ENCODE measurements at regions not wholly inside any gene's neighbourhood (a gene's known extent, or its start where the extent isn't known, plus 50 kb on each side); places are given as distances from the start of the nearest gene placed in this dataset.

GRCh38 chr3:17949101-17949500 is 206.7 kb upstream of the TBC1D5 start:
- H2AFZ ChIP-seq (ENCODE audit: low read length, unreplicated experiment), result no peak overlapping the region
- H3K4me1 ChIP-seq (ENCODE audit: control insufficient read depth, insufficient read depth, low read length, unreplicated experiment), result no peaks in the 10 kb centered on the region
- no peaks in the 10 kb centered on the region for H3K36me3 ChIP-seq (ENCODE audit: insufficient read depth, low read length)
- peaks cover 3% of the 10 kb centered on the region for H3K27me3 ChIP-seq (ENCODE audit: insufficient read depth, low read length)
- H3K27ac ChIP-seq (ENCODE audit: low read depth, low read length), result no peak overlapping the region
- no peaks in the 10 kb centered on the region for H3K79me2 ChIP-seq (ENCODE audit: control insufficient read depth, insufficient read depth, low read length, unreplicated experiment)
- H3K4me3 ChIP-seq (ENCODE audit: low read depth, low read length), result no peak overlapping the region

- Histone ChIP-seq H2AFZ (ENCODE audit: low read length, unreplicated experiment) (no peak overlapping the region), H3K4me3 (ENCODE audit: low read depth, low read length) (no peak overlapping the region), H3K27me3 (ENCODE audit: insufficient read depth, low read length) (peaks cover 3% of the 10 kb centered on the region), H3K79me2 (ENCODE audit: control insufficient read depth, insufficient read depth, low read length, unreplicated experiment) (no peaks in the 10 kb centered on the region), H3K36me3 (ENCODE audit: insufficient read depth, low read length) (no peaks in the 10 kb centered on the region), H3K27ac (ENCODE audit: low read depth, low read length) (no peak overlapping the region), H3K4me1 (ENCODE audit: control insufficient read depth, insufficient read depth, low read length, unreplicated experiment) (no peaks in the 10 kb centered on the region)
Measured at GRCh38 chr3:17947833-17948232, 205.4 kb upstream of the TBC1D5 start.

- Histone ChIP-seq H3K27ac (ENCODE audit: low read depth, low read length) (no peak overlapping the region), H3K4me1 (ENCODE audit: control insufficient read depth, insufficient read depth, low read length, unreplicated experiment) (no peaks in the 10 kb centered on the region), H3K27me3 (ENCODE audit: insufficient read depth, low read length) (peaks cover 3% of the 10 kb centered on the region), H3K79me2 (ENCODE audit: control insufficient read depth, insufficient read depth, low read length, unreplicated experiment) (no peaks in the 10 kb centered on the region), H3K36me3 (ENCODE audit: insufficient read depth, low read length) (no peaks in the 10 kb centered on the region), H2AFZ (ENCODE audit: low read length, unreplicated experiment) (no peak overlapping the region), H3K4me3 (ENCODE audit: low read depth, low read length) (no peak overlapping the region)
Measured at GRCh38 chr3:17946619-17947018, 204.2 kb upstream of the TBC1D5 start.

- H3K79me2 ChIP-seq (ENCODE audit: control insufficient read depth, insufficient read depth, low read length, unreplicated experiment), result no peaks in the 10 kb centered on the region
Measured at GRCh38 chr3:17945799-17946399, 203.5 kb upstream of the TBC1D5 start.

GRCh38 chr3:17945018-17945798 is 202.8 kb upstream of the TBC1D5 start:
- Histone ChIP-seq H3K36me3 (ENCODE audit: insufficient read depth, low read length) (no peaks in the 10 kb centered on the region), H2AFZ (ENCODE audit: low read length, unreplicated experiment) (no peak overlapping the region), H3K27ac (ENCODE audit: low read depth, low read length) (no peak overlapping the region), H3K27me3 (ENCODE audit: insufficient read depth, low read length) (peaks cover 3% of the 10 kb centered on the region), H3K79me2 (ENCODE audit: control insufficient read depth, insufficient read depth, low read length, unreplicated experiment) (no peaks in the 10 kb centered on the region), H3K4me3 (ENCODE audit: low read depth, low read length) (no peak overlapping the region), H3K4me1 (ENCODE audit: control insufficient read depth, insufficient read depth, low read length, unreplicated experiment) (no peaks in the 10 kb centered on the region)

More at GRCh38 chr3:17945799-17946399, 203.5 kb upstream of the TBC1D5 start:
- Histone ChIP-seq H3K36me3 (ENCODE audit: insufficient read depth, low read length) (no peaks in the 10 kb centered on the region), H3K4me3 (ENCODE audit: low read depth, low read length) (no peak overlapping the region), H2AFZ (ENCODE audit: low read length, unreplicated experiment) (no peak overlapping the region), H3K27ac (ENCODE audit: low read depth, low read length) (no peak overlapping the region), H3K4me1 (ENCODE audit: control insufficient read depth, insufficient read depth, low read length, unreplicated experiment) (no peaks in the 10 kb centered on the region), H3K27me3 (ENCODE audit: insufficient read depth, low read length) (peaks cover 3% of the 10 kb centered on the region)

GRCh38 chr3:17942856-17943255 is 200.4 kb upstream of the TBC1D5 start:
- Histone ChIP-seq H2AFZ (ENCODE audit: low read length, unreplicated experiment) (no peak overlapping the region), H3K4me3 (ENCODE audit: low read depth, low read length) (no peak overlapping the region), H3K4me1 (ENCODE audit: control insufficient read depth, insufficient read depth, low read length, unreplicated experiment) (no peaks in the 10 kb centered on the region), H3K79me2 (ENCODE audit: control insufficient read depth, insufficient read depth, low read length, unreplicated experiment) (no peaks in the 10 kb centered on the region), H3K36me3 (ENCODE audit: insufficient read depth, low read length) (no peaks in the 10 kb centered on the region), H3K27me3 (ENCODE audit: insufficient read depth, low read length) (no peaks in the 10 kb centered on the region), H3K27ac (ENCODE audit: low read depth, low read length) (no peak overlapping the region)

GRCh38 chr3:17941766-17942165 is 199.3 kb upstream of the TBC1D5 start:
- H3K36me3 ChIP-seq (ENCODE audit: insufficient read depth, low read length), result no peaks in the 10 kb centered on the region
- no peaks in the 10 kb centered on the region for H3K79me2 ChIP-seq (ENCODE audit: control insufficient read depth, insufficient read depth, low read length, unreplicated experiment)
- H3K4me3 ChIP-seq (ENCODE audit: low read depth, low read length), result no peak overlapping the region
- H3K4me1 ChIP-seq (ENCODE audit: control insufficient read depth, insufficient read depth, low read length, unreplicated experiment), result no peaks in the 10 kb centered on the region
- no peak overlapping the region for H3K27ac ChIP-seq (ENCODE audit: low read depth, low read length)
- H3K27me3 ChIP-seq (ENCODE audit: insufficient read depth, low read length), result no peaks in the 10 kb centered on the region
- no peak overlapping the region for H2AFZ ChIP-seq (ENCODE audit: low read length, unreplicated experiment)

GRCh38 chr3:17941152-17941551 is 198.7 kb upstream of the TBC1D5 start:
- H2AFZ ChIP-seq (ENCODE audit: low read length, unreplicated experiment), result no peak overlapping the region
- H3K36me3 ChIP-seq (ENCODE audit: insufficient read depth, low read length), result no peaks in the 10 kb centered on the region
- no peak overlapping the region for H3K4me3 ChIP-seq (ENCODE audit: low read depth, low read length)
- H3K79me2 ChIP-seq (ENCODE audit: control insufficient read depth, insufficient read depth, low read length, unreplicated experiment), result no peaks in the 10 kb centered on the region
- no peaks in the 10 kb centered on the region for H3K4me1 ChIP-seq (ENCODE audit: control insufficient read depth, insufficient read depth, low read length, unreplicated experiment)
- H3K27ac ChIP-seq (ENCODE audit: low read depth, low read length), result no peak overlapping the region
- no peaks in the 10 kb centered on the region for H3K27me3 ChIP-seq (ENCODE audit: insufficient read depth, low read length)

- Histone ChIP-seq H3K79me2 (ENCODE audit: control insufficient read depth, insufficient read depth, low read length, unreplicated experiment) (no peaks in the 10 kb centered on the region), H3K4me1 (ENCODE audit: control insufficient read depth, insufficient read depth, low read length, unreplicated experiment) (no peaks in the 10 kb centered on the region), H3K36me3 (ENCODE audit: insufficient read depth, low read length) (no peaks in the 10 kb centered on the region), H3K4me3 (ENCODE audit: low read depth, low read length) (no peak overlapping the region), H3K27me3 (ENCODE audit: insufficient read depth, low read length) (no peaks in the 10 kb centered on the region; the same call in 1 of the 2 replicates), H3K27ac (ENCODE audit: low read depth, low read length) (no peak overlapping the region), H2AFZ (ENCODE audit: low read length, unreplicated experiment) (no peak overlapping the region)
Measured at GRCh38 chr3:17939157-17939556, 196.7 kb upstream of the TBC1D5 start.

GRCh38 chr3:17938313-17938712 is 195.9 kb upstream of the TBC1D5 start:
- Histone ChIP-seq H3K79me2 (ENCODE audit: control insufficient read depth, insufficient read depth, low read length, unreplicated experiment) (no peaks in the 10 kb centered on the region), H2AFZ (ENCODE audit: low read length, unreplicated experiment) (no peak overlapping the region), H3K27me3 (ENCODE audit: insufficient read depth, low read length) (no peaks in the 10 kb centered on the region; the same call in 1 of the 2 replicates), H3K27ac (ENCODE audit: low read depth, low read length) (no peak overlapping the region), H3K36me3 (ENCODE audit: insufficient read depth, low read length) (no peaks in the 10 kb centered on the region), H3K4me1 (ENCODE audit: control insufficient read depth, insufficient read depth, low read length, unreplicated experiment) (no peaks in the 10 kb centered on the region), H3K4me3 (ENCODE audit: low read depth, low read length) (no peak overlapping the region)

All from ACC112 (cell line).